Naive thymus-derived CD4-positive, alpha-beta T cell (primary cell): ENCODE measurements at regions not wholly inside any gene's neighbourhood (a gene's known extent, or its start where the extent isn't known, plus 50 kb on each side); places are given as distances from the start of the nearest gene placed in this dataset.

Experiments
- ATAC-seq: fragments of 150-1000 bp; cut with Tn5 transposase; 2 replicates; pipeline ENCODE4 v1.10.0; 2021; ENCODE audit warnings: mild to moderate bottlenecking, moderate library complexity
- CTCF ChIA-PET: fragments of 350-600 bp; sonication (Branson Sonifier 250); formaldehyde crosslinking; loops from one replicate; lab custom pipeline; 2021; ENCODE audit warnings: antibody characterized with exemption; lab: Charles Lee
- POLR2A ChIA-PET: fragments of 350-600 bp; sonication (Branson Sonifier 250); formaldehyde crosslinking; loops from one replicate; lab custom pipeline; 2021; ENCODE audit warnings: antibody characterized with exemption, inconsistent platforms; lab: Charles Lee
- DNase-seq, 9 donors: peaks; one replicate each; pipeline versions ENCODE4 v3.0.0 to v3.0.0-alpha.2; 2020 to 2022; ENCODE audit warnings: mixed read lengths in 1 of 9
- H3K27ac ChIP-seq: one replicate; pipeline ENCODE4 v1.7.0; 2013; ENCODE audit warnings: mild to moderate bottlenecking, low read depth, low read length, moderate library complexity
- H3K27me3 ChIP-seq, 2 donors: one replicate each; pipeline ENCODE4 v1.7.0; 2013; ENCODE audit warnings: low read length in 2 of 2, mild to moderate bottlenecking in 2 of 2, moderate library complexity in 2 of 2; ENCODE audit not compliant: control insufficient read depth in 2 of 2, insufficient read depth in 2 of 2
- H3K36me3 ChIP-seq, 3 experiments: 1 replicate in 2 of 3; 2 replicates in 1 of 3; pipeline ENCODE4 v1.7.0; 2013; ENCODE audit warnings: low read length in 3 of 3, mild to moderate bottlenecking in 3 of 3, moderate library complexity in 1 of 3; ENCODE audit not compliant: insufficient read depth in 3 of 3, control insufficient read depth in 2 of 3
- H3K4me1 ChIP-seq, 2 donors: one replicate each; pipeline ENCODE4 v1.7.0; 2013; ENCODE audit warnings: low read length in 2 of 2, mild to moderate bottlenecking in 2 of 2, moderate library complexity in 1 of 2; ENCODE audit not compliant: control insufficient read depth in 2 of 2, insufficient read depth in 2 of 2
- H3K4me3 ChIP-seq: 2 replicates; pipeline ENCODE4 v1.7.0; 2013; ENCODE audit warnings: mild to moderate bottlenecking, low read length
- H3K9me3 ChIP-seq, 3 experiments: 1 replicate in 2 of 3; 2 replicates in 1 of 3; pipeline ENCODE4 v1.7.0; 2013; ENCODE audit warnings: low read length in 3 of 3; ENCODE audit not compliant: control insufficient read depth in 2 of 3
- H3K27ac Mint-ChIP-seq, 9 donors: one replicate each; pipeline ENCODE4 v1.8.0; 2020 to 2022; ENCODE audit warnings: mixed read lengths in 9 of 9, mild to moderate bottlenecking in 8 of 9, moderate library complexity in 5 of 9, inconsistent platforms in 2 of 9
- H3K27me3 Mint-ChIP-seq, 5 donors: one replicate each; pipeline ENCODE4 v1.8.0; 2021 to 2022; ENCODE audit warnings: mixed read lengths in 5 of 5, mild to moderate bottlenecking in 1 of 5
- H3K36me3 Mint-ChIP-seq, 5 donors: one replicate each; pipeline ENCODE4 v1.8.0; 2020 to 2022; ENCODE audit warnings: mixed read lengths in 5 of 5, mild to moderate bottlenecking in 3 of 5, inconsistent platforms in 1 of 5
- H3K4me1 Mint-ChIP-seq, 7 donors: one replicate each; pipeline ENCODE4 v1.8.0; 2020 to 2022; ENCODE audit warnings: mixed read lengths in 7 of 7, mild to moderate bottlenecking in 3 of 7, inconsistent platforms in 1 of 7
- H3K4me3 Mint-ChIP-seq, 10 donors: one replicate each; pipeline ENCODE4 v1.8.0; 2020 to 2022; ENCODE audit warnings: mild to moderate bottlenecking in 10 of 10, mixed read lengths in 10 of 10, moderate library complexity in 6 of 10, inconsistent platforms in 2 of 10
- H3K9me3 Mint-ChIP-seq, 11 donors: one replicate each; pipeline ENCODE4 v1.8.0; 2020 to 2022; ENCODE audit warnings: mixed read lengths in 11 of 11, mild to moderate bottlenecking in 4 of 11, inconsistent platforms in 1 of 11, moderate library complexity in 1 of 11
- intact Hi-C, 2 donors: fragments of 100-400 bp; cut with micrococcal nuclease; formaldehyde crosslinking; loops; one replicate each; pipeline ENCODE4 v1.15.1; 2023

DNA sequence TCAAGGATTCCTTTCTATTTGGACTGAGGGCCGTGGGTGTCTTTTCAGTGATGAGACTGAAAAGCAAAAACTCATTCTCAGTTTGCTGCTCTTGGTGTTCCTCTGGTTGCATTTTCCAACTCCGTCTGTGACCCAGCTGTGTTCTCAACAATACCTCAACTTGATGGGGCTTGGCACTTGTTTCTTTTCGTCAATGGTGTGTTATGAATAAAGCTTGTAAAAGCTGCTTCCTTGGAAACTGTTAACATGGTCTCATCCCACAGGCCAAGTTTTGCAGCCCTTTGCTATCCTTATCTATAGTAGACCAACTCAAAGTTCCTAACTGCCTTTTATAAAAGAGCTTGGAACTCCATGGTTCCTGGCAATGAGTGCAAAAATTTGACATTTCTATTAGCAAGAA is 142.5 kb upstream of the UBE2E1 start:
- ChIA-PET CTCF (no interaction called here), POLR2A (no interaction called here)
- Mint-ChIP-seq H3K36me3 (no peaks in the 10 kb centered on the region), H3K27me3 (peaks cover 0 to 12% (median 0%) of the 10 kb centered on the region in 5 donors), H3K4me3 (no peak overlapping the region), H3K9me3 (no peaks in the 10 kb centered on the region), H3K4me1 (peaks cover 0 to 10% (median 3%) of the 10 kb centered on the region in 7 donors), H3K27ac (no peak overlapping the region)
- Histone ChIP-seq H3K27ac (no peak overlapping the region), H3K4me1 (no peaks in the 10 kb centered on the region), H3K36me3 (no peaks in the 10 kb centered on the region), H3K27me3 (no peaks in the 10 kb centered on the region), H3K4me3 (no peak overlapping the region), H3K9me3 (no peaks in the 10 kb centered on the region)
- intact Hi-C loops = no loop called here
- ATAC-seq (no peak), DNase-seq (no peak)

DNA sequence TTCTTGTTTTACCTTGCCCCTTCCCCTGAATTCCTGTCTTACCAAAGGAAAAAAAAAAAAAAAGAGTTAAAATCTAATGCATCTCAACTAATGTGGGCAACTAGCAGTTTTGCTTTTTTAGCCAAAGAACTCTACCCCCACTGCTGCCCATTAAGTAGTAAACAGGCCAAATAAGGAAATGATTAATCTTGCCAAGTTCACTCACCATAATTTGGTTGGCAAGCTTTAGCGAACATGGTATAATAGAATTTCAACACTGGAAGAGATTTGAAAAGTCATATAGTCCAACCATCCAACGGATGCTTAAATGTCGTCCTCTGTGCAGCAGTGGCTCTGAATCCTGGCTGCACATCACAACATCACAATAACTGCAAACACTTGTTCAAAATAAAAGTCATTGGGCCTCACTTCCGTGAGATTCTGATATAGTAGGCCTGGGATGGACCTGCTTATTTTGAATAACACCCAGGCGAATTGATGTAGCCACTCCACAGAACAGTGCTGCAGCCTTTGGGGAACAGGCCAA is 142.0 kb upstream of the UBE2E1 start:
- peaks cover 0 to 12% (median 0%) of the 10 kb centered on the region in 5 donors for H3K27me3 Mint-ChIP-seq
- ChIA-PET POLR2A (no interaction called here), CTCF (no interaction called here)
- H3K36me3 ChIP-seq = no peaks in the 10 kb centered on the region
- H3K4me1 ChIP-seq = no peaks in the 10 kb centered on the region
- no peak overlapping the region for H3K27ac Mint-ChIP-seq
- H3K4me1 Mint-ChIP-seq = peaks cover 0 to 8% (median 3%) of the 10 kb centered on the region in 7 donors
- no peak overlapping the region for H3K27ac ChIP-seq
- H3K36me3 Mint-ChIP-seq = no peaks in the 10 kb centered on the region
- H3K4me3 Mint-ChIP-seq = no peak overlapping the region
- no peak for ATAC-seq
- H3K9me3 ChIP-seq = no peaks in the 10 kb centered on the region
- no peak for DNase-seq
- H3K9me3 Mint-ChIP-seq = no peaks in the 10 kb centered on the region
- no peak overlapping the region for H3K4me3 ChIP-seq
- H3K27me3 ChIP-seq = no peaks in the 10 kb centered on the region
- intact Hi-C loops = no loop called here

DNA sequence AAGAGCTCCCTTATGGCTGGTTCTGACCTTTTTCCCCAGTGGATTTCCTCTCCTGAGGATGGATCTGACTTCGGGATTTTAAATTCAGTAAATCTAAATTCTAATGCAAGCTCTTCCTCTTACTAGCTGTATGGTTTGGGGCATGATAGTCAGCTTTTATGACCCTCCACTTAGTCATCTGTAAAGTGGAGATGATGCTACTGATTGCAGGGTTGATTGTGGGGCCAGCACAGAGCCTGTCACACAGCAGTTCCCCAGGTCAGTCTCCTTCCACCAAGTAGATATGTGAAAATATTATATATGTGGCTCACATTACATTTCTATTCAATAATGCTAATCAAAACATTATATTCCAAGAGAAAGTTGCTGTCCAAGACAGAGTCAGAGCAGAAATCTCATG is 141.3 kb upstream of the UBE2E1 start:
- ChIA-PET CTCF (no interaction called here), POLR2A (no interaction called here)
- H3K4me3 Mint-ChIP-seq = no peak overlapping the region
- Histone ChIP-seq H3K4me1 (no peaks in the 10 kb centered on the region), H3K27me3 (no peaks in the 10 kb centered on the region), H3K27ac (no peak overlapping the region), H3K36me3 (no peaks in the 10 kb centered on the region), H3K4me3 (no peak overlapping the region), H3K9me3 (no peaks in the 10 kb centered on the region)
- intact Hi-C loops = no loop called here
- no peak for ATAC-seq
- no peaks in the 10 kb centered on the region for H3K9me3 Mint-ChIP-seq
- H3K27ac Mint-ChIP-seq = no peak overlapping the region
- H3K4me1 Mint-ChIP-seq = peaks cover 0 to 5% (median 3%) of the 10 kb centered on the region in 7 donors
- no peaks in the 10 kb centered on the region for H3K36me3 Mint-ChIP-seq
- peaks cover 0 to 14% (median 3%) of the 10 kb centered on the region in 5 donors for H3K27me3 Mint-ChIP-seq
- DNase-seq = no peak

DNA sequence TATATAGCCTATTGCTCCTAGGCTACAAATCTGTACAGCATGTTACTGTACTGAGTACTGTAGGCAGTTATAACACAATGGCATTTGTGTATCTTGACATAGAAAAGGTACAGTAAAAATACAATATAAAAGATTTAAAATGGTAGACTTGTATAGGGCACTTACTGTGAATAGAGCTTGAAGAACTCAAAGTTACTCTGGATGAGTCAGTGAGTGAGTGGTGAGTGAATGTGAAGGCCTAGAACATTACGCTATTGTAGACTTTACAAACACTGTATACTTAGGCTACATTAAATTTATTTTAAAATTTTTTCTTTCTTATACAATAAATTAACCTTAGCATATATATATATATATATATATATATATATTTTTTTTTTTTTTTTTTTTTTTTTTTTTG is 140.0 kb upstream of the UBE2E1 start:
- no peaks in the 10 kb centered on the region for H3K36me3 Mint-ChIP-seq

DNA sequence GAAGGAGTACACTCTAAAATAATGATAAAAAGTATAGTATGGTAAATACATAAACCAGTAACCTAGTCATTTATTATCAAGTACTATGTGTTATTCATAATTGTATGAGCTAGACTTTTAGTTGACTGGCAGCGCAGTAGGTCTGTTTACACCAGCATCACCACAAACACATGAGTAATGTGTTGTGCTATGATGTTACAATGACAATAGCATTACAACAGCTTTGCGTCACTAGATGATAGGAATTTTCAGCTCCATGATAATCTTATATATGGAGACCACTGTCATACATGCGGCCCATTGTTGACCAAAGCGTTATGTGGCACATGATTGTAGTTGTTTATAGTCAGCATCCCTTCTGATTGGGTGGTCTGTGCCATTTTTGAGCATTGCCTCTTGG is 138.9 kb upstream of the UBE2E1 start:
- Histone ChIP-seq H3K9me3 (no peaks in the 10 kb centered on the region), H3K4me3 (no peak overlapping the region), H3K36me3 (no peaks in the 10 kb centered on the region), H3K4me1 (no peaks in the 10 kb centered on the region), H3K27ac (no peak overlapping the region), H3K27me3 (no peaks in the 10 kb centered on the region)
- Mint-ChIP-seq H3K36me3 (no peaks in the 10 kb centered on the region), H3K4me3 (no peak overlapping the region), H3K4me1 (peaks cover 0 to 2% (median 0%) of the 10 kb centered on the region in 7 donors), H3K9me3 (no peaks in the 10 kb centered on the region), H3K27ac (no peak overlapping the region), H3K27me3 (peaks cover 9 to 19% (median 18%) of the 10 kb centered on the region in 5 donors)
- ChIA-PET POLR2A (no interaction called here), CTCF (interaction anchor here (0.5 kb wide), 1 partner anchor 832 kb away, joined by 5 read pairs; no protein-coding TSS in a partner anchor)
- intact Hi-C loops = no loop called here
- no peak for ATAC-seq
- DNase-seq = no peak

More for the DNA sequence above, 140.0 kb upstream of the UBE2E1 start:
- intact Hi-C loops = no loop called here
- Histone ChIP-seq H3K27ac (no peak overlapping the region), H3K27me3 (no peaks in the 10 kb centered on the region), H3K36me3 (no peaks in the 10 kb centered on the region), H3K9me3 (no peaks in the 10 kb centered on the region), H3K4me3 (no peak overlapping the region), H3K4me1 (no peaks in the 10 kb centered on the region)
- POLR2A ChIA-PET = no interaction called here
- no peak overlapping the region for H3K4me3 Mint-ChIP-seq
- ATAC-seq (no peak), DNase-seq (no peak)
- H3K27ac Mint-ChIP-seq = no peak overlapping the region
- H3K4me1 Mint-ChIP-seq = peaks cover 0 to 3% (median 0%) of the 10 kb centered on the region in 7 donors
- peaks cover 3 to 18% (median 13%) of the 10 kb centered on the region in 5 donors for H3K27me3 Mint-ChIP-seq
- H3K9me3 Mint-ChIP-seq = no peaks in the 10 kb centered on the region
- CTCF ChIA-PET = interaction anchor here (0.5 kb wide), 1 partner anchor 26 kb away, joined by 3 read pairs; no protein-coding TSS in a partner anchor

DNA sequence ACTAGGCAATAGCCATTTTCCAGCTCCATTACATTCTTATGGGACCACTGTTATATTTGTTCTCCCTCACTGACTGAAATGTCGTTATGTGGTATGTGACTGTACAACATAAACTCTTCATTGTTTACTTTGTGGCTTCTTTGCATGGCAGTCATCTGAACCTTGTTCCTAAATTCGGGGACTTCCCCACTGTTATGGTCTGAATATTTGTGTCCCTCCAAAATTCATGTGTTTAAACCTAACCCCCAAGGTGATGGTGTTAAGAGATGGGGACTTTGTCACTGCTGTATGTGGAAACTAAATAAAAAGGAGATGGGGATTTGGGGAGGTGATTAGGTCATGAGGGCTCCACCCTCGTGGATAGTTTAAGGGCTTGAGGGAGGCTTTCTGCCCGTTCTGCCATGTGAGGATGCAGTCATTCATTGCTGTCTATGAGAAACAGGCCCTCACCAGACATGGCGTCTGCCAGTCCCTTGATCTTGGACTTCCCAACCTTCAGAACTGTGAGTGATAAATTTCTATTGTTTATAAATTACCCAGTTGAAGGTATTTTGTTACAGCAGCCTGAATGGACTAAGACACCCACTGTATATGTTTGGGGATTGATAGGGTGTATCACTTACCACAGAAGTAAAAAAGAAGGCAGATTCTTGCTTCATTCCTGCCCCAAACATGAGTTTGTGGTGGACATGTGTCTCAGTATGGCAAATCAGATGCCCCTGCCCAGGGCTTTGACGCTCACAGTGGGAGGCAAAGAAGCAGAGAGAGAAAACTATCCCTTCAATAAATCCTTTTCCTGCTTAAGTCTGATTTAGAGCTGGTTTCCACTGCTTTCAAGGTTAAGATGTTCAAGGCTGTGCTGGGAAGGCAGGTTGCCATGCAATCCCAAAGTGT is 138.0 kb upstream of the UBE2E1 start:
- no peaks in the 10 kb centered on the region for H3K27me3 ChIP-seq
- ATAC-seq (no peak), DNase-seq (no peak)
- H3K9me3 Mint-ChIP-seq = no peaks in the 10 kb centered on the region
- ChIA-PET CTCF (no interaction called here), POLR2A (no interaction called here)
- H3K27ac ChIP-seq = no peak overlapping the region
- no peak overlapping the region for H3K4me3 Mint-ChIP-seq
- intact Hi-C loops = no loop called here
- no peaks in the 10 kb centered on the region for H3K36me3 ChIP-seq
- peaks cover 18 to 27% (median 24%) of the 10 kb centered on the region in 5 donors for H3K27me3 Mint-ChIP-seq
- no peaks in the 10 kb centered on the region for H3K36me3 Mint-ChIP-seq
- no peaks in the 10 kb centered on the region for H3K9me3 ChIP-seq
- no peaks in the 10 kb centered on the region for H3K4me1 ChIP-seq
- H3K4me3 ChIP-seq = no peak overlapping the region
- H3K4me1 Mint-ChIP-seq = peaks cover 0 to 3% (median 0%) of the 10 kb centered on the region in 7 donors
- no peak overlapping the region for H3K27ac Mint-ChIP-seq
